DND-41 (cell line): ENCODE measurements at regions not wholly inside any gene's neighbourhood (a gene's known extent, or its start where the extent isn't known, plus 50 kb on each side); places are given as distances from the start of the nearest gene placed in this dataset.

Experiments used
- EZH2 ChIP-seq: IDR thresholded peaks from 3 replicates; pipeline ENCODE4 v1.6.1; 2012; ENCODE audit warnings: borderline replicate concordance, low read depth, mild to moderate bottlenecking, moderate library complexity, low read length, inconsistent platforms; ENCODE audit not compliant: severe bottlenecking
- TF ChIP-seq, protein P1 (sequence below): IDR thresholded peaks from 2 replicates; pipeline ENCODE4 v1.5.1; 2012; ENCODE audit warnings: borderline replicate concordance, low read length, moderate library complexity, mild to moderate bottlenecking; ENCODE audit not compliant: poor library complexity, severe bottlenecking; ENCODE audit errors: extremely low read depth

DNA sequence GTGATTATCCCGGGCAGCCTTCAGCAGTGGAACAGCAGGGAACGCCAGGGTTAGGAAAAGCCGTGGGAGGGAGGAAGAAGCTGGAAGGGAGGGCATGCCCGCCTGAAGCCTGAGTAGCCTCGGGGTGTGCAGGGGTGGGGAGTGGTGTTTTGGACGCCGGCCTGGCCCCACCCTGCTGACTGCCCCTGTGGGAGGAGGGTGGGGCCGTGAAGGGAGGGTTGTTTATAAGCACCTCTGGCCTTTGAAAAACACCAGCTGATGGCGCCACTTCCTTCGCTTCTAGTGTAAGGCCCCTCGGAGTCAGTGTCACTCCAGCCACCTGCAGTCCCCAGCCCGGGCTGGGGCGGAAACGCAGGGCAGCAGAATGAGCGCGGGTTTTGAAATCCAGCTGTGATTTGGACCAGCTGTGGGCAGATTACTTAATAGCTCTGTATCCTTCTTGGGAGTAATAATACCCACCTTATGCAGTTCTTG is 52.8 kb upstream of the BMP6 start:
- TF ChIP-seq, protein P1, sequence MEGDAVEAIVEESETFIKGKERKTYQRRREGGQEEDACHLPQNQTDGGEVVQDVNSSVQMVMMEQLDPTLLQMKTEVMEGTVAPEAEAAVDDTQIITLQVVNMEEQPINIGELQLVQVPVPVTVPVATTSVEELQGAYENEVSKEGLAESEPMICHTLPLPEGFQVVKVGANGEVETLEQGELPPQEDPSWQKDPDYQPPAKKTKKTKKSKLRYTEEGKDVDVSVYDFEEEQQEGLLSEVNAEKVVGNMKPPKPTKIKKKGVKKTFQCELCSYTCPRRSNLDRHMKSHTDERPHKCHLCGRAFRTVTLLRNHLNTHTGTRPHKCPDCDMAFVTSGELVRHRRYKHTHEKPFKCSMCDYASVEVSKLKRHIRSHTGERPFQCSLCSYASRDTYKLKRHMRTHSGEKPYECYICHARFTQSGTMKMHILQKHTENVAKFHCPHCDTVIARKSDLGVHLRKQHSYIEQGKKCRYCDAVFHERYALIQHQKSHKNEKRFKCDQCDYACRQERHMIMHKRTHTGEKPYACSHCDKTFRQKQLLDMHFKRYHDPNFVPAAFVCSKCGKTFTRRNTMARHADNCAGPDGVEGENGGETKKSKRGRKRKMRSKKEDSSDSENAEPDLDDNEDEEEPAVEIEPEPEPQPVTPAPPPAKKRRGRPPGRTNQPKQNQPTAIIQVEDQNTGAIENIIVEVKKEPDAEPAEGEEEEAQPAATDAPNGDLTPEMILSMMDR = no peak
- TF ChIP-seq EZH2 = no peak
